ENCODE measurements at regions not wholly inside any gene's neighbourhood (a gene's known extent, or its start where the extent isn't known, plus 50 kb on each side); places are given as distances from the start of the nearest gene placed in this dataset.

- Histone ChIP-seq H3K27me3 (ENCODE audit: insufficient read depth) (no peaks in the 10 kb centered on the region), H2AFZ (no peak overlapping the region), H3F3A (replicated peaks; ENCODE audit: low read depth) (no peaks in the 10 kb centered on the region), H3K36me3 (ENCODE audit: insufficient read depth) (no peaks in the 10 kb centered on the region), H3K4me3 (no peak overlapping the region), H4K20me1 (replicated peaks; ENCODE audit: insufficient read depth) (no peaks in the 10 kb centered on the region), H3K9me2 (ENCODE audit: insufficient read depth) (no peaks in the 10 kb centered on the region), H3K4me2 (no peak overlapping the region), H3K27ac (ENCODE audit: low read depth) (no peak overlapping the region), H3K79me2 (replicated peaks; ENCODE audit: insufficient read depth) (no peaks in the 10 kb centered on the region), H3K4me1 (ENCODE audit: insufficient read depth) (no peaks in the 10 kb centered on the region)
- ATAC-seq (no peak), DNase-seq (ENCODE audit: low spot score) (no peak)
- Mint-ChIP-seq H3K4me1 (peaks cover 2% of the 10 kb centered on the region; the same call in 2 of the 3 replicates), H3K27me3 (ENCODE audit: insufficient read depth, low read depth, poor library complexity) (peaks cover 3% of the 10 kb centered on the region), H3K4me3 (no peak overlapping the region), H3K9me3 (no peaks in the 10 kb centered on the region), H3K27ac (no peak overlapping the region), H3K36me3 (ENCODE audit: low read depth) (no peaks in the 10 kb centered on the region)
- TF ChIP-seq STAT1 (IDR thresholded peaks at IDR 0.05; ENCODE audit: unreplicated experiment) = no peak
- no peak for TF ChIP-seq JUNB (IDR thresholded peaks at IDR 0.05; ENCODE audit: unreplicated experiment)
- no peak for TF ChIP-seq ZNF331 (CRISPR knock-in tag; IDR thresholded peaks at IDR 0.05; ENCODE audit: low read depth)
- no peak for TF ChIP-seq ETS1 (IDR thresholded peaks at IDR 0.05)
- no peak for TF ChIP-seq CTCF (conservative IDR thresholded peaks at IDR 0.05; ENCODE audit: low read depth in 2 of 2)
- no peak for TF ChIP-seq EZH2phosphoT487 (IDR thresholded peaks at IDR 0.05; ENCODE audit: unreplicated experiment)
- TF ChIP-seq ZNF462 (CRISPR knock-in tag; IDR thresholded peaks at IDR 0.05) = no peak
- no peak for TF ChIP-seq EZH2 (IDR thresholded peaks at IDR 0.05; ENCODE audit: low read depth, unreplicated experiment)
- no peak for TF ChIP-seq ZNF114 (CRISPR knock-in tag; IDR thresholded peaks at IDR 0.05)
- TF ChIP-seq CREB1 (CRISPR knock-in tag; IDR thresholded peaks at IDR 0.05; ENCODE audit: low read depth) = no peak
- TF ChIP-seq REST (IDR thresholded peaks at IDR 0.05; ENCODE audit: unreplicated experiment) = no peak
- no peak for TF ChIP-seq POLR2AphosphoS5 (IDR thresholded peaks at IDR 0.05; ENCODE audit: low read depth)
- TF ChIP-seq NANOG (IDR thresholded peaks at IDR 0.05; ENCODE audit: borderline replicate concordance) = no peak
Observed at GRCh38 chr9:90285946-90286345, 356.7 kb downstream of the DIRAS2 start.

All from GM23338 (cell line).